Germinal center (tissue), 1 donor: ENCODE measurements at regions not wholly inside any gene's neighbourhood (a gene's known extent, or its start where the extent isn't known, plus 50 kb on each side); places are given as distances from the start of the nearest gene placed in this dataset.
A peak's percentile ranks its signal among the peaks of the same experiment; 100 is the strongest.
"Not testable (repeated sequence)": the region's sequence is repeated elsewhere in the genome, so short reads cannot be mapped to it uniquely, and the experiment has no call there.

Experiments
- DNase-seq: peaks from one replicate; pipeline ENCODE4 v3.0.0; 2012; ENCODE audit warnings: mixed read lengths, low spot score

GRCh38 chr2:138315619-138316018, 186.0 kb upstream of the SPOPL start:
- DNase-seq: not testable (repeated sequence)

DNA sequence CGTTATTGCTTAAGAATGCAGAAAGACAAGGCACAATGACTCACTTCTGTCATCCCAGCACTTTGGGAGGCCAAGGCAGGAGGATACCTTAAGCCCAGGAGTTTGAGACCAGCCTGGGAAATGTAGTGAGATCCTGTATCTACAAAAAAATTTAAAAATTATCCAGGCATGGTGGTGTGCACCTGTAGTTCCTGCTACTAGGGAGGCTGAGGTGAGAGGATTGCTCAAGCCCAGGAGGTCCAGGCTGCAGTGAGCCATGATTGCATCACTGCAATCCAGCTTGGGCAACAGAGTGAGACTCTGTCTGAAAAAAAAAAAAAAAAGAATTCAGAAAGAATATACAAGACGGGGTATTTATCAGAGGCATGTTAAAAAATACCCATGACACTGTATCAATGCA, 182.0 kb upstream of the SPOPL start:
- no peak for DNase-seq

DNA sequence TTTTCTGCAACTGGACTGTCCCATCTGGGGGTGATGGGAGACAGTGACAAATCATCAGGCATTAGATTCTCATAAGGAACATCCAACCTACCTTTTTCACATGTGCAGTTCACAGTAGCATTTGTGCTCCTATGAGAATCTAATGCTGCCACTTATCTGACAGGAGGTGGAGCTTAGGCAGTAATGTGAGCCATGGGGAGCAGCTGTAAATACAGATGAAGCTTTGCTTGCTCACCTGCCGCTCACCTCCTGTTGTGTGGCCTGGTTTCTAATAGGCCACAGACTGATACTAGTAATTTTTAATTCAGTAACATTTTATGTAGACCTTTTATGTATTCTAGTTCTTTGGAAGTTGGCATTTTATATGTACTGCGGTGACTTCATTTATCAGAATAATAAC, 180.1 kb upstream of the SPOPL start:
- DNase-seq: no peak

- DNase-seq: no peak
These were observed 178.0 kb upstream of the SPOPL start for GRCh38 chr2:138323382-138324067.

DNA sequence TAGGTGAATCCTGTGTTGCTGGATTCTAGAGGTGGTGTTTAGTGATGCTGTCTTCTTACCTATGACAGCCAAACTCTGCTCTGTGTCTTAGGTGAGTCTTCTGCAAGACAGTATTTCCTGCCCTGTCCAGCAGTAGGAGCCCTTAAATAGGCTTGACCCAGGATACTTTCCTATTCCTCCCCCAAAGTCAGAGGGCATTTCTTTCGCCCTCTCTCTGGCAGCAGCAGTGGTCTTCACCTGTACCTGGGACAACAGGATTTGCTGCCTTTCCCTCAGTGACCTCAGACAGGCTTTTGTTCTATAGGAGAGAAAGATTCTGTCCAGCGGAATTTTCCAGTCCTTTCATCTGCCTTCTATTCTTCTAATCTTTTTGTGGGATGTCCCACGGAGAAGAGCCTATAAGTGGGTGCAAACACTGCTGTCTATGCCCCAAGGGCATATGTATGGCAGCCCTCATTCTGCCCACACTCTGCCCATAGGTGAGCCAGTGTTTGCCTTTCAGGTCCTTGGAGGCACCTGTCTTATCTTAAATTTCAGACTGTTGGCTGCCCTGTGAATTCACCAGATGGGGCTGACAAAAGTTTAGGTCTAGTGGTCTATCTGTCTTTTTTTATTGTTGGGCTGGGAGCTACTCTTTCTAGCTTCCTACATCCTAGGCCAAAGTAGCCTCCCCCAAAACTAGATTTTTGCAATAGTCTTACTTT, 177.3 kb upstream of the SPOPL start:
- DNase-seq: no peak

- no peak for DNase-seq
These were observed 173.6 kb upstream of the SPOPL start for GRCh38 chr2:138327967-138328366.

- no peak for DNase-seq
These were observed 172.4 kb upstream of the SPOPL start for GRCh38 chr2:138329162-138329561.

DNA sequence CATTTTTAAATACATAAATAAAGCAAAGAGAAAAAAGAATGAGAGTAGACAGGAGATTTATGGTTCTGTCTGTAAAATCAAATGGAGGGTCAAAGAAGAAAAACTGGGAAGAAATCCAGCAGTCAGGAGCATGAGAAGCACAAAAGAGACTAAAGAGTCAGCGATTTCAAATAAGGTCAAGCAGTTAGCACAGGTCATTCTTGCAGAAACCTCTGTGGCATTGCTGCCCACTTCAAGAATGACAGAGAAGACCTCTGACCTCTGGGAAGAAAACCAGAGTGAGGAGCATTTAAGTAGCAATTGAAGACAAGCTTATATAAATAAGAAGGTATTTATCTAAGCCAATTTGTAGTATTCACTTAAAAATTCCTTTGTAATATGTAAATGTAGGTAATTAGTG, 172.0 kb upstream of the SPOPL start:
- DNase-seq: no peak

GRCh38 chr2:138333121-138333520, 168.4 kb upstream of the SPOPL start:
- DNase-seq: no peak

GRCh38 chr2:138333677-138334076, 167.9 kb upstream of the SPOPL start:
- no peak for DNase-seq

- DNase-seq: no peak
These were observed 167.2 kb upstream of the SPOPL start for GRCh38 chr2:138334323-138334722.

DNA sequence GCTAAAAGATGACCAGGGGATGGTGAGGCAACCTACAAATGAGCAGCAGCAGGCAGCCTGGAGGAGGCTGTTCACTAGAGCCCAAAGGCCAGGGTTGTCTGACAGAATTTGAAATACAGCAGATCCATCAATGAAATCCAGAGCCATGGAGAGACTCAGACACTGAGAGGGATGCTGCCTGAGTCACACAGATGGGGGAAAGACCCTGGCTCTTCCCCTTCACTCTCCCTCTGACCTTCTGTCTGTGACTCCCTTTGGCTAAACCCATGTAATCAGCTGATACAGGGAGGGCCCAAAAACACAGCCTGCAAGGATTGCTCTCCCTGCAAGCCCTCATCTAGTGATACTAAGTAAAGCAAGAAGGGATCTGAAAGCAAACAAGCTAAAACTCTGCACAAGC, 166.5 kb upstream of the SPOPL start:
- no peak for DNase-seq

GRCh38 chr2:138336146-138336545, 165.4 kb upstream of the SPOPL start:
- no peak for DNase-seq

DNA sequence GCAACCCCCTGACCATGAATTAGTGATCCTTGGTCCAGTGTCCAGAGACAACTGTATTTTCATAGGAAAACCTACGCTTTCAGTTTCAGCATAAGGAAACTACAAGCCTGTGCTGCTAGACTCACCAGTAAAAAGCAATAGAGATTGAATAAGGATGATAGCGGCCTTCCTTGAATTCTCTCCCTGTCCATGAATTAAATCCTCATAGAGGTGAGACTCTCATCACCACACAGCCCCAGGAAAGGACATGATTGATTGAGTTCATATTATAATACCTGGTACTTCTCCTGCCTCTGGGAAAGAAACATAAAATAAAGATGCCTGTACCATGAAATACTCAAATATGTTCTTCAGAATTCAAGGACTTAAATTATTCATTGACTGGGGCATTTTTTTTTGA, 146.3 kb upstream of the SPOPL start:
- DNase-seq: no peak

GRCh38 chr2:138356178-138356577, 145.4 kb upstream of the SPOPL start:
- DNase-seq: no peak

- DNase-seq: no peak
These were observed 142.0 kb upstream of the SPOPL start for GRCh38 chr2:138359532-138359931.

GRCh38 chr2:138364554-138365162, 136.9 kb upstream of the SPOPL start:
- no peak for DNase-seq

DNA sequence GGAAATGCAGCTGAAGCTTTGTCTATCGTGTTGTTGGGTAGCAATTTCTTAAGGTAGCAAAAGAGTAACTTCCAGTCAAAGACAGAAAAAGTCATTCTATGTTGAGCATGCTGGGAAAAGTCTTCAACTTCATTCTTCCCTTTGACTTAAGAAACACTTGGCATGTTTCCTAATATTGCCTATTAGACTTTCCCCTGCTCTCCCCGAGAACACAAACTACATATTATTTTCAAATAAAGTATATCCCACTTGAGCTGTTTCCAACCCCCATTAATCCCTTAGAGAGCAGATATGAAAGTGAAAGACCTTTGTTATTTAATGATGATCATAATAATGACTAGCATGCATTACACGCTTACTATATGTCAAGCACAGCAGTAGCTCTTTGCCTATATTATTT, 136.0 kb upstream of the SPOPL start:
- DNase-seq: no peak

DNA sequence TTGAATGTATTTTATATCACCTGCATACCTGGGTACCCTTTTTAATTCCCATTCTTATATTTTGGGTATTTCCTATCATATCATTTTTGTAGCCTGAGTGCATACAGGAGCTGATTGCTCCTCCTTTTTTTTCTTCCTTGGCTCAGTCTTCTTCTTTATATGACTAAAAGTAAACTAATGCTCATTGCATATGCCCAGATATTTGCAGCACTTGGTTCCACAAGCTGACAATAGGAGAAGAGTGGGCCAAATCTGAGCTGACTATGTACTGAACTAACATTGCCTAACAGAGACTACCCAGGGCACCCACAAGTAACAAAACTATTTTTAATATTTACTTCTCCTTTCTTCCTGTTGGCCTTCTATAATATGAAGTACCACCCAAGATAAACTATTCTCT, 131.7 kb upstream of the SPOPL start:
- no peak for DNase-seq

GRCh38 chr2:138373993-138374408, 127.6 kb upstream of the SPOPL start:
- DNase-seq: peak; percentile 6

- no peak for DNase-seq
These were observed 120.2 kb upstream of the SPOPL start for GRCh38 chr2:138381373-138381772.

DNA sequence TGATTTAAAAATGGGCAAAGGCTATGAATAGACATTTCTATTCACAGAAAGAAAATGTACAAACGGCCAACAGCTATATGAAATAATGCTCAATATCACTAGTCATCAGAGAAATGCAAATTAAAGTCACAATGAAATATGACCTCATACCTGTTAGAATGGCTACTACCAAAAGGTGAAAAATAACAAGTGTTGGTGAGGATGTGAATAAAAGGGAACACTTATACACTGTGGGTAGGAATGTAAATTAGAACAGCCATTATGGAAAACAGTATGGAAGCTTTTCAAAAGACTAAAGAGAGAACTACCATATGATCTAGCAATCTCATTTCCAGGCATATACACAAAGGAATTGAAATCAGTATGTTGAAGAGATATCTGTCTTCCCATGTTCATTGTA, 118.9 kb upstream of the SPOPL start:
- DNase-seq: no peak

- not testable (repeated sequence) for DNase-seq
These were observed 115.4 kb upstream of the SPOPL start for GRCh38 chr2:138386191-138386590.
